PC-3 (cell line): ENCODE measurements at regions not wholly inside any gene's neighbourhood (a gene's known extent, or its start where the extent isn't known, plus 50 kb on each side); places are given as distances from the start of the nearest gene placed in this dataset.

Source experiments
- ATAC-seq: fragments of 200-7000 bp; cut with Tn5 transposase; 2 replicates; pipeline ENCODE4 v1.9.1; 2020; ENCODE audit warnings: mild to moderate bottlenecking, moderate library complexity
- BruUV-seq: library from RNA; stranded (reverse); fragments of 400-500 nt; replicated peaks from 2 replicates; lab custom pipeline; 2021; lab: Mats Ljungman, UMichigan
- CTCF ChIA-PET: fragments of 300-600 bp; sonication (Branson Sonifier 250); formaldehyde crosslinking; loops from one replicate; lab custom pipeline; 2022; ENCODE audit warnings: antibody characterized with exemption; lab: Charles Lee
- POLR2A ChIA-PET: fragments of 300-600 bp; sonication (Branson Sonifier 250); formaldehyde crosslinking; loops from one replicate; lab custom pipeline; 2022; ENCODE audit warnings: antibody characterized with exemption; ENCODE audit not compliant: unreplicated experiment; lab: Charles Lee
- DNase-seq: peaks from one replicate; pipeline ENCODE4 v3.0.0-alpha.2; 2015
- H2AFZ ChIP-seq: fragments of 300-600 bp; sonication (generic); 2 replicates; pipeline ENCODE4 v1.6.0; 2016; ENCODE audit warnings: antibody characterized with exemption, low read length
- H3F3A ChIP-seq: fragments of 300-600 bp; sonication (generic); one replicate; pipeline ENCODE4 v1.6.0; 2017; ENCODE audit warnings: antibody characterized with exemption, low read length, control low read depth, mild to moderate bottlenecking; ENCODE audit not compliant: unreplicated experiment
- H3K27ac ChIP-seq: fragments of 300-600 bp; sonication (generic); 2 replicates; pipeline ENCODE4 v1.5.1; 2016; ENCODE audit warnings: mild to moderate bottlenecking, low read length
- H3K27me3 ChIP-seq: fragments of 300-600 bp; sonication (generic); 2 replicates; pipeline ENCODE4 v1.6.1; 2016; ENCODE audit warnings: low read length, mixed read lengths
- H3K36me3 ChIP-seq: fragments of 300-600 bp; sonication (generic); 2 replicates; pipeline ENCODE4 v1.6.1; 2016; ENCODE audit warnings: low read depth, mixed run types, low read length, mixed read lengths
- H3K4me1 ChIP-seq: fragments of 300-600 bp; sonication (generic); 2 replicates; pipeline ENCODE4 v1.5.1; 2016; ENCODE audit warnings: low read length; ENCODE audit not compliant: insufficient read depth
- H3K4me2 ChIP-seq: fragments of 300-600 bp; sonication (generic); 2 replicates; pipeline ENCODE4 v1.6.0; 2016; ENCODE audit warnings: low read length
- H3K4me3 ChIP-seq: fragments of 300-600 bp; sonication (generic); 2 replicates; pipeline ENCODE4 v1.5.1; 2016; ENCODE audit warnings: mild to moderate bottlenecking, low read length, mixed read lengths
- H3K79me2 ChIP-seq: fragments of 300-600 bp; sonication (generic); 2 replicates; pipeline ENCODE4 v1.6.1; 2017; ENCODE audit warnings: low read length, mixed read lengths
- H3K9ac ChIP-seq: fragments of 300-600 bp; sonication (generic); 2 replicates; pipeline ENCODE4 v1.6.0; 2016; ENCODE audit warnings: mild to moderate bottlenecking, low read length
- H3K9me2 ChIP-seq: fragments of 300-600 bp; sonication (generic); replicated peaks from 2 replicates; pipeline ENCODE4 v1.6.1; 2016; ENCODE audit warnings: mixed run types, low read length, mixed read lengths
- H3K9me3 ChIP-seq: fragments of 300-600 bp; sonication (generic); 2 replicates; pipeline ENCODE4 v1.6.1; 2016; ENCODE audit warnings: low read length, mixed read lengths
- H4K20me1 ChIP-seq: fragments of 300-600 bp; sonication (generic); 2 replicates; pipeline ENCODE4 v1.6.1; 2016; ENCODE audit warnings: low read length, mixed read lengths
- CTCF ChIP-seq: fragments of 300-600 bp; sonication (generic); conservative IDR thresholded peaks from 2 replicates; pipeline ENCODE4 v1.5.1; 2017; ENCODE audit warnings: antibody characterized with exemption, low read depth, mild to moderate bottlenecking, low read length
- EZH2 ChIP-seq: fragments of 300-600 bp; sonication (generic); IDR thresholded peaks from one replicate; pipeline ENCODE4 v1.6.1; 2017; ENCODE audit warnings: antibody characterized with exemption, mild to moderate bottlenecking, low read length; ENCODE audit not compliant: unreplicated experiment
- EZH2phosphoT487 ChIP-seq: fragments of 300-600 bp; sonication (generic); IDR thresholded peaks from 2 replicates; pipeline ENCODE4 v1.6.1; 2018; ENCODE audit warnings: mild to moderate bottlenecking, antibody characterized with exemption, low read length, borderline replicate concordance
- intact Hi-C: fragments of 100-400 bp; cut with micrococcal nuclease; formaldehyde crosslinking; loops from 2 replicates; pipeline ENCODE4 v1.9.0; 2023

- intact Hi-C loops = loop anchor here (5.0 kb wide), 1 partner anchor 90 kb away; no protein-coding TSS in a partner anchor
- ATAC-seq (no peak), DNase-seq (no peak)
- H3K9me2 ChIP-seq = no peaks in the 10 kb centered on the region
- no peak overlapping the region for H2AFZ ChIP-seq
- ChIA-PET CTCF (no interaction called here), POLR2A (interaction anchor here (0.7 to 1.0 kb wide), 2 partner anchors 44 to 67 kb away, joined by 4 read pairs; no protein-coding TSS in a partner anchor)
- no peak overlapping the region for H3K4me2 ChIP-seq
- H3K9me3 ChIP-seq = no peaks in the 10 kb centered on the region
- H3K4me3 ChIP-seq = no peak overlapping the region
- no peaks in the 10 kb centered on the region for H3K27me3 ChIP-seq
- TF ChIP-seq EZH2phosphoT487 (no peak), CTCF (no peak), EZH2 (no peak)
- H3K36me3 ChIP-seq = no peaks in the 10 kb centered on the region
- no peaks in the 10 kb centered on the region for H3F3A ChIP-seq
- no peaks in the 10 kb centered on the region for H4K20me1 ChIP-seq
- no peaks in the 10 kb centered on the region for H3K79me2 ChIP-seq
- no peak overlapping the region for H3K9ac ChIP-seq
- H3K4me1 ChIP-seq = peaks cover 16% of the 10 kb centered on the region
- peak overlapping the region; percentile 30 for H3K27ac ChIP-seq
- BruUV-seq = no TSS peak
Measured at GRCh38 chr1:192952646-192953045, 106.5 kb downstream of the UCHL5 start.

- TF ChIP-seq CTCF (no peak), EZH2 (no peak), EZH2phosphoT487 (no peak)
- intact Hi-C loops = loop anchor here (5.0 kb wide), 1 partner anchor 92 kb away; no protein-coding TSS in a partner anchor
- POLR2A ChIA-PET = no interaction called here
- H3K36me3 ChIP-seq = no peaks in the 10 kb centered on the region
- H3K9me2 ChIP-seq = no peaks in the 10 kb centered on the region
- H3K9me3 ChIP-seq = no peaks in the 10 kb centered on the region
- no peak overlapping the region for H2AFZ ChIP-seq
- no peak overlapping the region for H3K4me3 ChIP-seq
- H3K27me3 ChIP-seq = no peaks in the 10 kb centered on the region
- ATAC-seq = no peak
- H3K4me1 ChIP-seq = peaks cover 16% of the 10 kb centered on the region
- no peaks in the 10 kb centered on the region for H3F3A ChIP-seq
- no peak for DNase-seq
- no peak overlapping the region for H3K9ac ChIP-seq
- BruUV-seq = no TSS peak
- no peaks in the 10 kb centered on the region for H3K79me2 ChIP-seq
- no peak overlapping the region for H3K27ac ChIP-seq
- H4K20me1 ChIP-seq = no peaks in the 10 kb centered on the region
- H3K4me2 ChIP-seq = no peak overlapping the region
- CTCF ChIA-PET = no interaction called here
Measured at GRCh38 chr1:192954705-192955265, 104.4 kb downstream of the UCHL5 start.

- CTCF ChIA-PET = no interaction called here
- Histone ChIP-seq H2AFZ (no peak overlapping the region), H3F3A (no peaks in the 10 kb centered on the region), H3K9ac (no peak overlapping the region), H3K4me3 (no peak overlapping the region), H3K27ac (no peak overlapping the region), H4K20me1 (no peaks in the 10 kb centered on the region), H3K4me2 (no peak overlapping the region), H3K27me3 (no peaks in the 10 kb centered on the region), H3K9me3 (no peaks in the 10 kb centered on the region), H3K9me2 (no peaks in the 10 kb centered on the region), H3K79me2 (no peaks in the 10 kb centered on the region), H3K4me1 (no peaks in the 10 kb centered on the region), H3K36me3 (no peaks in the 10 kb centered on the region)
- POLR2A ChIA-PET = no interaction called here
- no peak for DNase-seq
- no peak for TF ChIP-seq EZH2
- no peak for TF ChIP-seq CTCF
- no peak for TF ChIP-seq EZH2phosphoT487
- intact Hi-C loops = no loop called here
- BruUV-seq = no TSS peak
- ATAC-seq = no peak
Measured at GRCh38 chr1:192958350-192958749, 100.8 kb downstream of the UCHL5 start.
